Lung (tissue), 11 donors: ENCODE measurements at regions not wholly inside any gene's neighbourhood (a gene's known extent, or its start where the extent isn't known, plus 50 kb on each side); places are given as distances from the start of the nearest gene placed in this dataset.

Experiments
- ATAC-seq: fragments of 200-7000 bp; cut with Tn5 transposase; one replicate; pipeline ENCODE4 v1.9.1; 2020; ENCODE audit warnings: moderate number of reproducible peaks; ENCODE audit not compliant: insufficient read depth, low FRiP score
- DNase-seq, 3 donors: peaks; one replicate each; pipeline ENCODE4 v3.0.0-alpha.2; 2013 to 2017
- H3K27ac ChIP-seq, 2 donors: one replicate each; pipeline ENCODE4 v1.5.1; 2013; ENCODE audit warnings: mild to moderate bottlenecking in 2 of 2, moderate library complexity in 2 of 2, control low read depth in 1 of 2, inconsistent platforms in 1 of 2, low read depth in 1 of 2, low read length in 1 of 2
- H3K27me3 ChIP-seq, 3 donors: one replicate each; pipeline ENCODE4 v1.5.1; 2013; ENCODE audit warnings: low read length in 2 of 3; ENCODE audit not compliant: control insufficient read depth in 3 of 3, insufficient read depth in 3 of 3
- H3K36me3 ChIP-seq, 4 donors: one replicate each; pipeline ENCODE4 v1.5.1; 2013; ENCODE audit warnings: low read length in 4 of 4, mild to moderate bottlenecking in 1 of 4, moderate library complexity in 1 of 4; ENCODE audit not compliant: control insufficient read depth in 4 of 4, insufficient read depth in 4 of 4
- H3K4me1 ChIP-seq, 5 donors: one replicate each; pipeline ENCODE4 v1.5.1; 2013; ENCODE audit warnings: low read length in 5 of 5, mild to moderate bottlenecking in 2 of 5, moderate library complexity in 1 of 5; ENCODE audit not compliant: control insufficient read depth in 5 of 5, insufficient read depth in 5 of 5
- H3K4me3 ChIP-seq: one replicate; pipeline ENCODE4 v1.5.1; 2013; ENCODE audit warnings: mild to moderate bottlenecking, control low read depth, moderate library complexity
- H3K9ac ChIP-seq, 2 donors: one replicate each; pipeline ENCODE4 v1.5.1; 2013; ENCODE audit warnings: low read length in 2 of 2, control low read depth in 1 of 2; ENCODE audit not compliant: insufficient read depth in 1 of 2
- H3K9me3 ChIP-seq, 4 donors: one replicate each; pipeline ENCODE4 v1.5.1; 2013; ENCODE audit warnings: low read length in 3 of 4, mild to moderate bottlenecking in 1 of 4, moderate library complexity in 1 of 4; ENCODE audit not compliant: control insufficient read depth in 4 of 4, insufficient read depth in 3 of 4
- WGBS, 2 donors: extraction: QIAGEN DNeasy Blood & Tissue Kit; methylation state at CpG; one replicate each; pipeline ENCODE4 v1.1.7; 2013; 5-methylcytosine and 5-hydroxymethylcytosine counted together
- TF ChIP-seq, protein P1 (sequence below): IDR thresholded peaks from 2 replicates; pipeline ENCODE4 v1.5.1; 2012; ENCODE audit warnings: mild to moderate bottlenecking; ENCODE audit errors: control extremely low read depth, extremely low read depth
- donor health status: control.
- donor health status: control.
- donor health status: Bipolar disorder and iron deficiency.
- donor health status: healthy.
- donor health status: DM: yes; HTN: yes; CAD: no.

DNA sequence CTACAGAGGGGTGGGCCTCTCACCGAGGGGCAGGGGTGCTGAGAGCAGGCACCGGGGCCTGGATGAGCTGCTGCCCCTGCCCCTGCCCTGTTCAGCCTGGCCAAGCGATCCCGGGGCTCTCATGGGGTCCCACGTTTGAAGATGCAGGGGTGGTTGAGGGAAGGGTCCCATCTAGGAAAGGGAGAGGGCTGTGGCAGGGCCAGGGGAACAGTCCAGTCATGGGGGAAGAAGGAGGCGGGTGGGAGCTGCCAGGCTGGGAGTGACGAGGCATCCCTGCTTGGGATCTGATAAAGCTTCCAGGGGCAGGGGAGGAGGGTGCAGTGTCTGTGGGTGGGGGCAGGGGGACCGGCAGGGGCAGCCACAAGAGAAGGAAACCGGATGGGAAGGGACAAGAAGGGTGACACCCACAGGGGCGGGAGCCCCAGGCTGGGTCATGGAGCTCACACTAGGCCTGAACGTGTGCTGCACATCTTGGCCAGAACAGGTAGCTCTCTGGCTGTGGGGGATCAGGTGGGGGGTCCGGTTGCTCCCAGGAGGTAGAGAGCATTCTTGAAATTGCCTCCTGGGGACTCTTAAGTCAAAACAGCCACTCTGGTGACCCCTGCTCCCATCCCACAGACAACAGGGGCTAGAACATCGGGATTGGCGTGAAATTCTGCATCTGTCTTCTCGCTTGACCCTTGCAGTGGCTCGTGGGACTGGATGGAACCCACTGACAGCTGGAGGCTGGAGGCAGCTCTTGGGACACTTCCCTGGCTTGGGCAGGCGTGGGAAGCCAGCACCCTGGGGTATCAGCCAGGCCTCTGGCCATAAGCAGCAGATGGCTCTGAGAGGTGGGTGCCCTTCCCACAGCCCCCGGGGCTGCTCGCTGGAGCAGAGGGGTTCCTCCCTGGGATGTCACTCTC is 58.0 kb upstream of the GATA5 start:
- H3K9ac ChIP-seq, result no peak overlapping the region
- DNase-seq, result no peak
- H3K27me3 ChIP-seq, result peaks cover 0 to 2% (median 0%) of the 10 kb centered on the region in 3 donors

DNA sequence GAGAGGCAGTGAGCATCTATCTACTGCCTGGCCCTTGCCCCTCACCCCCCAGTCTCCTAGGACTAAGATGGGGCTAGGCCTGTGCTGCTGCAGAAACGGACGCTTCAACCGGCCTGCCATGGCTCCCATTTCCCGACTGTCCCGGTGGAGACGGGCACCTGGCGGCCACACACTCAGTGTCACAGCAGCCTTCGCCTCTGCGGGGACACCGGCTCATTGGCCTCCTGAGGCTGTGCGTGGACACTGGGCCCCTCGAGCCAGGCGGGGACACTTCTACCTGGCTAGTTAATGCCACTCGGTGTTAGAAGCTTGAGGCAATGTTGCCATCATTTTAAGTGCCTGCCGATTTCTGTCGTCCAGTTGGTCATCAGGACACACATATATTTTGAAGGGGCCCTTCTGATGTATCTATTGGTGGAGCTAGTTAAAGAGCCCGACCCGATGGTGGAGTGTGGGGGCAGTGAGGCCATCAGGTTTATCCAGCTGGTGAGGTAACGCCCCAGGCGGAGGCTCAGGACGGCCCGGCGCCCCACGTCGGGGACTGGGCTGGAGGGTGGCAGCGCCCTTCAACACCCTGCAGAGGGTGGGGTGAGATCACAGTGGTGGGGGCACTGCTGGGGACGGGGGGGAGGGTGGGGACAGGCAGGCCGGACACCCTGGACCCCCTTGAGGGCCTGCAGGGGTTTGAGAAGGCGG is 58.9 kb upstream of the GATA5 start:
- DNase-seq (no peak), ATAC-seq (no peak)
- peaks cover 0 to 2% (median 0%) of the 10 kb centered on the region in 3 donors for H3K27me3 ChIP-seq
- H3K9me3 ChIP-seq, result no peaks in the 10 kb centered on the region
- no peak overlapping the region for H3K9ac ChIP-seq
- H3K36me3 ChIP-seq, result no peaks in the 10 kb centered on the region
- 75 to 89% methylated on average over 28 to 29 of the region's 29 CpGs for WGBS, 2 donors
- TF ChIP-seq, protein P1, sequence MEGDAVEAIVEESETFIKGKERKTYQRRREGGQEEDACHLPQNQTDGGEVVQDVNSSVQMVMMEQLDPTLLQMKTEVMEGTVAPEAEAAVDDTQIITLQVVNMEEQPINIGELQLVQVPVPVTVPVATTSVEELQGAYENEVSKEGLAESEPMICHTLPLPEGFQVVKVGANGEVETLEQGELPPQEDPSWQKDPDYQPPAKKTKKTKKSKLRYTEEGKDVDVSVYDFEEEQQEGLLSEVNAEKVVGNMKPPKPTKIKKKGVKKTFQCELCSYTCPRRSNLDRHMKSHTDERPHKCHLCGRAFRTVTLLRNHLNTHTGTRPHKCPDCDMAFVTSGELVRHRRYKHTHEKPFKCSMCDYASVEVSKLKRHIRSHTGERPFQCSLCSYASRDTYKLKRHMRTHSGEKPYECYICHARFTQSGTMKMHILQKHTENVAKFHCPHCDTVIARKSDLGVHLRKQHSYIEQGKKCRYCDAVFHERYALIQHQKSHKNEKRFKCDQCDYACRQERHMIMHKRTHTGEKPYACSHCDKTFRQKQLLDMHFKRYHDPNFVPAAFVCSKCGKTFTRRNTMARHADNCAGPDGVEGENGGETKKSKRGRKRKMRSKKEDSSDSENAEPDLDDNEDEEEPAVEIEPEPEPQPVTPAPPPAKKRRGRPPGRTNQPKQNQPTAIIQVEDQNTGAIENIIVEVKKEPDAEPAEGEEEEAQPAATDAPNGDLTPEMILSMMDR, result no peak
- no peak overlapping the region for H3K4me3 ChIP-seq
- peaks cover 0 to 40% (median 2%) of the 10 kb centered on the region in 5 donors for H3K4me1 ChIP-seq
- H3K27ac ChIP-seq, result no peak overlapping the region

More for the DNA sequence above, 58.0 kb upstream of the GATA5 start:
- 56 to 58% methylated on average over 19 of the region's 19 CpGs for WGBS, 2 donors
- peaks cover 0 to 42% (median 8%) of the 10 kb centered on the region in 5 donors for H3K4me1 ChIP-seq
- H3K36me3 ChIP-seq, result no peaks in the 10 kb centered on the region
- TF ChIP-seq, protein P1, result no peak
- no peak overlapping the region for H3K4me3 ChIP-seq
- no peak overlapping the region for H3K27ac ChIP-seq
- no peak for ATAC-seq
- no peaks in the 10 kb centered on the region for H3K9me3 ChIP-seq

DNA sequence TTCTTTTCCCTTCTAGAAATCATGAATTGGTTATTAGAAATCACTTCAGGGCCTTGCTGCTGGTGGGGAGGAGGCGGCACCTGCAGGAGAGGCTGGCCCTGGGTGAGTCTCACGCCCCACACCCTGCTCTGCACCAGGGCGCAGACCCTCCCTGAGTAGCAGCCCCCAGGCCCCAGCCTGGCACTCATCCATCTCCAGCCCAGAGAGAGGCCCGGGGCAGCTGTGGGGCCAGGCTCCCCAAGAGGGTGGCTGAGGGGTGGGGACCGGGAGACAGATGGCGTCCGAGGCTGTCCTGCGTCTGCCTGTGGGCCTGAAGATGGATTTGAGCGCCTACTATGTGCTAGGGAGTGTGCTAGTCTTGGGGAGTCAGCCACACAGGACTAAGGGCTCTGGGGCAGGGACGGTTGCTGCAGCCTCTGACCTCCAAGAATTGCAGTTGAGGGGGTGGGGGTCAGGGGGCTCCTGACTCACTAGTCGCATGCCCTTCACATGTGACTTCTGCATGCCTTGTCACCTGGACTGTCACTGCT is 59.6 kb upstream of the GATA5 start:
- peaks cover 0 to 39% (median 4%) of the 10 kb centered on the region in 5 donors for H3K4me1 ChIP-seq
- H3K9me3 ChIP-seq, result peaks cover 0 to 2% (median 0%) of the 10 kb centered on the region in 4 donors
- TF ChIP-seq, protein P1, result no peak
- H3K36me3 ChIP-seq, result no peaks in the 10 kb centered on the region
- 64 to 85% methylated on average over 10 to 11 of the region's 11 CpGs for WGBS, 2 donors
- H3K27ac ChIP-seq, result no peak overlapping the region
- H3K9ac ChIP-seq, result no peak overlapping the region
- peaks cover 0 to 2% (median 0%) of the 10 kb centered on the region in 3 donors for H3K27me3 ChIP-seq
- ATAC-seq, result no peak
- no peak overlapping the region for H3K4me3 ChIP-seq
- no peak for DNase-seq
